Hepatocyte (in vitro differentiated cells): ENCODE measurements at regions not wholly inside any gene's neighbourhood (a gene's known extent, or its start where the extent isn't known, plus 50 kb on each side); places are given as distances from the start of the nearest gene placed in this dataset.

Source experiments
- CTCF ChIP-seq: fragments of 200-600 bp; sonication (generic); IDR thresholded peaks from 2 replicates; pipeline ENCODE4 v1.5.1; 2016; ENCODE audit warnings: antibody characterized with exemption, mild to moderate bottlenecking; ENCODE audit not compliant: poor library complexity
- EZH2 ChIP-seq: fragments of 200-600 bp; sonication (generic); IDR thresholded peaks from 2 replicates; pipeline ENCODE4 v1.6.1; 2016; ENCODE audit warnings: antibody characterized with exemption, mild to moderate bottlenecking, borderline replicate concordance

GRCh38 chr14:103271189-103271588 lies 62.8 kb upstream of the EIF5 start:
- TF ChIP-seq CTCF = no peak
- TF ChIP-seq EZH2 = no peak
